ENCODE measurements at regions not wholly inside any gene's neighbourhood (a gene's known extent, or its start where the extent isn't known, plus 50 kb on each side); places are given as distances from the start of the nearest gene placed in this dataset.
"Not testable (repeated sequence)": the region's sequence is repeated elsewhere in the genome, so short reads cannot be mapped to it uniquely, and the experiment has no call there.

DNA sequence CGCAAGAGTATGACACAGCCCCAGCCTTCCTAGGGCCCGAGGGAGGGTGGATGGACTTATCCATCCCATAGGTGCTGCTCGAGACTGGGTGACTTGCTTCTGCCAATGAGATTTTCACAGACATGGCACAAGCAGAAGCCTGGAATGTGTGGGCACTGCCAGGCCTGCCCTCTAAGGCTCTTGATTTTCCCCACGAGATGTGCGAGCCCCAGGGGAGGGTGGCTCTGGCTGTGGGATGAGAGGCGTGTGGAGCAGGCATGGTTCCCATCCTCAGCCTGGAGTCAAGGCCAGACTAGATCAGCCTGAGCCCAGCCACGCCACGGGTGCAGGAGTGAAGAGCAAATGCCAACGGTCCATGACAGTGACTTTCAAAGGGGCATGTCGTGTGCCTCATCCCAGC, 148.9 kb downstream of the RTP5 start:
- TF ChIP-seq, protein P1, sequence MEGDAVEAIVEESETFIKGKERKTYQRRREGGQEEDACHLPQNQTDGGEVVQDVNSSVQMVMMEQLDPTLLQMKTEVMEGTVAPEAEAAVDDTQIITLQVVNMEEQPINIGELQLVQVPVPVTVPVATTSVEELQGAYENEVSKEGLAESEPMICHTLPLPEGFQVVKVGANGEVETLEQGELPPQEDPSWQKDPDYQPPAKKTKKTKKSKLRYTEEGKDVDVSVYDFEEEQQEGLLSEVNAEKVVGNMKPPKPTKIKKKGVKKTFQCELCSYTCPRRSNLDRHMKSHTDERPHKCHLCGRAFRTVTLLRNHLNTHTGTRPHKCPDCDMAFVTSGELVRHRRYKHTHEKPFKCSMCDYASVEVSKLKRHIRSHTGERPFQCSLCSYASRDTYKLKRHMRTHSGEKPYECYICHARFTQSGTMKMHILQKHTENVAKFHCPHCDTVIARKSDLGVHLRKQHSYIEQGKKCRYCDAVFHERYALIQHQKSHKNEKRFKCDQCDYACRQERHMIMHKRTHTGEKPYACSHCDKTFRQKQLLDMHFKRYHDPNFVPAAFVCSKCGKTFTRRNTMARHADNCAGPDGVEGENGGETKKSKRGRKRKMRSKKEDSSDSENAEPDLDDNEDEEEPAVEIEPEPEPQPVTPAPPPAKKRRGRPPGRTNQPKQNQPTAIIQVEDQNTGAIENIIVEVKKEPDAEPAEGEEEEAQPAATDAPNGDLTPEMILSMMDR (conservative IDR thresholded peaks at IDR 0.05): not testable (repeated sequence)
- TF ChIP-seq ZFX (IDR thresholded peaks at IDR 0.05): not testable (repeated sequence)
